Left lung (tissue), 4 donors: ENCODE measurements at regions not wholly inside any gene's neighbourhood (a gene's known extent, or its start where the extent isn't known, plus 50 kb on each side); places are given as distances from the start of the nearest gene placed in this dataset.

Experiments
- ATAC-seq: fragments of 200-7000 bp; cut with Tn5 transposase; one replicate; pipeline ENCODE4 v1.9.1; 2020; ENCODE audit warnings: moderate library complexity
- DNase-seq, 4 donors: peaks; one replicate each; pipeline ENCODE4 v3.0.0-alpha.2; 2013 to 2020
- H3K27ac ChIP-seq, 2 donors: fragments of 200-600 bp; sonication (generic) in 1 of 2; one replicate each; pipeline versions ENCODE4 v1.5.0 to v1.8.0; 2020 to 2021
- H3K27me3 ChIP-seq, 2 donors: fragments of 200-600 bp; sonication (generic) in 1 of 2; one replicate each; pipeline versions ENCODE4 v1.5.0 to v1.8.0; 2020 to 2021
- H3K36me3 ChIP-seq, 2 donors: fragments of 200-600 bp; sonication (generic) in 1 of 2; one replicate each; pipeline versions ENCODE4 v1.5.0 to v1.8.0; 2020 to 2021
- H3K4me1 ChIP-seq, 2 donors: fragments of 200-600 bp; one replicate each; pipeline ENCODE4 v1.8.0; 2021
- H3K4me3 ChIP-seq, 2 donors: fragments of 200-600 bp; sonication (generic) in 1 of 2; one replicate each; pipeline versions ENCODE4 v1.5.0 to v1.8.0; 2020 to 2021; ENCODE audit warnings: mild to moderate bottlenecking in 1 of 2
- H3K9me3 ChIP-seq, 2 donors: fragments of 200-600 bp; sonication (generic) in 1 of 2; one replicate each; pipeline versions ENCODE4 v1.5.0 to v1.8.0; 2020 to 2021
- CTCF ChIP-seq, 2 donors: fragments of 200-600 bp; sonication (generic) in 1 of 2; IDR thresholded peaks; one replicate each; pipeline versions ENCODE4 v1.5.0 to v1.8.0; 2021; ENCODE audit warnings: antibody characterized with exemption in 2 of 2
- intact Hi-C, 2 donors: fragments of 100-400 bp; cut with DNase I; formaldehyde crosslinking; loops; one replicate each; pipeline versions ENCODE4 v1.11.2 to v1.14.2; 2022
- donor health status: DM: no; HTN: yes; CAD: no.
- donor health status: DM: no; HTN: no; CAD: no.

DNA sequence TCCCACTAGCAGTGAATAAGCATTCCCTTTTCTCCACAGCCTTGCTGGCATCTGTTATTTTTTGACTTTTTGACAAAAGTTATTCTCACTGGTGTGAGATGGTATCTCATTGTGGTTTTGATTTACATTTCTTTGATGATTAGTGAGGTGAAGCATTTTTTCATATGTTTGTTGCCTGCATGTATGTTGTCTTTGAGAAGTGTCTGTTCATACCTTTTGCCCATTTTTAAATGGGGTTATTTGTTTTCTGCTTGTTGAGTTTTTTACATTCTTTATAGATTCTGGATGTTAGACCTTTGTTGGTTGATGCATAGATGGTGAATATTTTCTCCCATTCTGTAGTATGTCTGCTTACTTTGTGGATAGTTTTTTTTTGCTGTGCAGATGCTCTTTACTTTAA, 171.7 kb downstream of the SREK1 start:
- no peaks in the 10 kb centered on the region for H3K27me3 ChIP-seq
- H3K27ac ChIP-seq = no peak overlapping the region
- no peaks in the 10 kb centered on the region for H3K36me3 ChIP-seq
- TF ChIP-seq CTCF (IDR thresholded peaks at IDR 0.05) = no peak
- H3K4me3 ChIP-seq = no peak overlapping the region
- no peak for ATAC-seq
- H3K4me1 ChIP-seq = no peaks in the 10 kb centered on the region
- peaks cover 0 to 11% of the 10 kb centered on the region in 2 donors for H3K9me3 ChIP-seq
- intact Hi-C loops = no loop called here
- DNase-seq = no peak

DNA sequence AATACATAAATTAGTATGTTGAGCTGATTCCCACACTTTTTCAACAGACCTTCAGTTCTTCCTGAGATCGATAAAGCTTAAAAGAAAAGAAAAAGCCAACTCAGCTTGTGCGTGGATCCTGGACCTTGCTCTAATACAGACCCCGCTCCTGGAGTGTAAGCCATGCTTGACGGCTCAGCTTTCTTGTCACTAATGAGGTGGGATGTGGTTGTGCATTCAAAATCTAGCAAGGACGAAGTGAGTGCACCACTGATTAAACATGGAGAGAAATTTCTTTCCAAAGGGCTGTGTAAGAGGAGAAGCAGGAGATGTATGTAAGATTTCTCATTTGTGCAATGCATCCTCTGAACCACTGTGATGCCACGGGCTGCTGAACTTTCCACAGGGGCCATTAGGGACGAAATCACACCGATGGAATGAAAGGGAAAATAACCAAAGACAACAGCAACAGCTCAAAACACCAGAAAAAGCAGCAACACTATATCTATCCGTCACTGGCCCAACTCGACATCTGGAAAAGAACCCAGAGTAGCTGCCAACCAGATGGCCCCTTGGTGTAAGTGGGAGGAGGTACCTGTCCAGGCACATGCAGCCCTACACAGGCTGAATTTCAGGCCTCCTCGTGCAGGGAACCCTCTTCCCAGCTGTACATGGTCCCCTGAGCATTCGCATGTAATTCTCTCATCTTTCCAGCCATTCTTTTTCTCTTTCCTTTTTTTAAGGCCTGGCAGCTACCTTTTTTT, 178.9 kb downstream of the SREK1 start:
- Histone ChIP-seq H3K36me3 (no peaks in the 10 kb centered on the region), H3K4me3 (no peak overlapping the region), H3K9me3 (no peaks in the 10 kb centered on the region), H3K27me3 (no peaks in the 10 kb centered on the region), H3K27ac (no peak overlapping the region), H3K4me1 (no peaks in the 10 kb centered on the region)
- DNase-seq (peak in 1 of 4 donors; percentile 3), ATAC-seq (no peak)
- no peak for TF ChIP-seq CTCF (IDR thresholded peaks at IDR 0.05)
- intact Hi-C loops = no loop called here

- H3K27ac ChIP-seq = no peak overlapping the region
- intact Hi-C loops = no loop called here
- DNase-seq = no peak
These were observed 179.4 kb downstream of the SREK1 start for GRCh38 chr5:66323529-66323895.

GRCh38 chr5:66324357-66324756, 180.3 kb downstream of the SREK1 start:
- ATAC-seq (no peak), DNase-seq (peak in 1 of 4 donors; percentile 8)
- Histone ChIP-seq H3K27me3 (no peaks in the 10 kb centered on the region), H3K27ac (no peak overlapping the region), H3K9me3 (no peaks in the 10 kb centered on the region), H3K4me3 (no peak overlapping the region), H3K4me1 (no peaks in the 10 kb centered on the region), H3K36me3 (no peaks in the 10 kb centered on the region)
- intact Hi-C loops = no loop called here
- no peak for TF ChIP-seq CTCF (IDR thresholded peaks at IDR 0.05)

More at GRCh38 chr5:66323529-66323895, 179.4 kb downstream of the SREK1 start:
- Histone ChIP-seq H3K36me3 (no peaks in the 10 kb centered on the region), H3K27me3 (no peaks in the 10 kb centered on the region), H3K9me3 (no peaks in the 10 kb centered on the region), H3K4me1 (no peaks in the 10 kb centered on the region), H3K4me3 (no peak overlapping the region)
- no peak for ATAC-seq
- TF ChIP-seq CTCF (IDR thresholded peaks at IDR 0.05) = no peak

- DNase-seq = no peak
- H3K4me1 ChIP-seq = no peaks in the 10 kb centered on the region
- no peaks in the 10 kb centered on the region for H3K36me3 ChIP-seq
- H3K27ac ChIP-seq = no peak overlapping the region
- no peaks in the 10 kb centered on the region for H3K27me3 ChIP-seq
- peak; percentile 29 for ATAC-seq
- TF ChIP-seq CTCF (IDR thresholded peaks at IDR 0.05) = no peak
- intact Hi-C loops = no loop called here
- H3K9me3 ChIP-seq = no peaks in the 10 kb centered on the region
- H3K4me3 ChIP-seq = no peak overlapping the region
These were observed 182.2 kb downstream of the SREK1 start for GRCh38 chr5:66326276-66326675.
